ENCODE measurements at regions not wholly inside any gene's neighbourhood (a gene's known extent, or its start where the extent isn't known, plus 50 kb on each side); places are given as distances from the start of the nearest gene placed in this dataset.
"Not testable (repeated sequence)": the region's sequence is repeated elsewhere in the genome, so short reads cannot be mapped to it uniquely, and the experiment has no call there.

- ATAC-seq (ENCODE audit: low FRiP score), result no peak
- no peak for TF ChIP-seq CTCF (IDR thresholded peaks at IDR 0.05)
- no peak for DNase-seq (ENCODE audit: low spot score)
These were observed 374.9 kb upstream of the RGS6 start for GRCh38 chr14:71557351-71557750.

- ATAC-seq (ENCODE audit: low FRiP score); DNase-seq (ENCODE audit: low spot score): not testable (repeated sequence)
These were observed 373.3 kb upstream of the RGS6 start for GRCh38 chr14:71558943-71559342.

- no peak for ATAC-seq (ENCODE audit: low FRiP score)
- no peak for TF ChIP-seq CTCF (IDR thresholded peaks at IDR 0.05)
- DNase-seq (ENCODE audit: low spot score), result no peak
These were observed 371.5 kb upstream of the RGS6 start for GRCh38 chr14:71560751-71561150.

- DNase-seq (ENCODE audit: low spot score) (no peak), ATAC-seq (ENCODE audit: low FRiP score) (no peak)
- TF ChIP-seq CTCF (IDR thresholded peaks at IDR 0.05), result no peak
These were observed 368.6 kb upstream of the RGS6 start for GRCh38 chr14:71563492-71564153.

- no peak for TF ChIP-seq CTCF (IDR thresholded peaks at IDR 0.05)
- no peak for ATAC-seq (ENCODE audit: low FRiP score)
- DNase-seq (ENCODE audit: low spot score), result no peak
These were observed 366.0 kb upstream of the RGS6 start for GRCh38 chr14:71566276-71566675.

GRCh38 chr14:71567499-71568133 is 364.6 kb upstream of the RGS6 start:
- not testable (repeated sequence) for DNase-seq (ENCODE audit: low spot score); ATAC-seq (ENCODE audit: low FRiP score)

GRCh38 chr14:71574976-71575375 is 357.3 kb upstream of the RGS6 start:
- ATAC-seq (ENCODE audit: low FRiP score), result no peak
- DNase-seq (ENCODE audit: low spot score), result no peak
- no peak for TF ChIP-seq CTCF (IDR thresholded peaks at IDR 0.05)

- TF ChIP-seq CTCF (IDR thresholded peaks at IDR 0.05), result no peak
- ATAC-seq (ENCODE audit: low FRiP score) (no peak), DNase-seq (ENCODE audit: low spot score) (no peak)
These were observed 355.8 kb upstream of the RGS6 start for GRCh38 chr14:71576472-71576871.
